SK-N-MC (cell line): ENCODE measurements at regions not wholly inside any gene's neighbourhood (a gene's known extent, or its start where the extent isn't known, plus 50 kb on each side); places are given as distances from the start of the nearest gene placed in this dataset.

Source experiments
- DNase-seq: peaks from one replicate; pipeline ENCODE4 v3.0.0-alpha.2; 2011; ENCODE audit warnings: low read depth, low spot score
- H3K27ac ChIP-seq: fragments of 200-600 bp; sonication (generic); 2 replicates; pipeline ENCODE4 v1.5.1; 2016; ENCODE audit warnings: mixed run types
- H3K36me3 ChIP-seq: fragments of 200-600 bp; sonication (generic); 2 replicates; pipeline ENCODE4 v1.6.1; 2017; ENCODE audit warnings: antibody characterized with exemption, low read length, mixed read lengths; ENCODE audit not compliant: insufficient read depth
- H3K4me3 ChIP-seq: fragments of 200-600 bp; sonication (generic); 2 replicates; pipeline ENCODE4 v1.5.1; 2016
- H3K9ac ChIP-seq: fragments of 200-600 bp; sonication (generic); 2 replicates; pipeline ENCODE4 v1.8.0; 2017; ENCODE audit warnings: mixed run types, mixed read lengths; ENCODE audit not compliant: insufficient read length
- H3K9me3 ChIP-seq: fragments of 200-600 bp; sonication (generic); 2 replicates; pipeline ENCODE4 v1.6.1; 2017; ENCODE audit warnings: low read depth, mild to moderate bottlenecking, antibody characterized with exemption, low read length, moderate library complexity, mixed read lengths
- EZH2 ChIP-seq: fragments of 200-600 bp; sonication (generic); IDR thresholded peaks from one replicate; pipeline ENCODE4 v1.6.1; 2017; ENCODE audit warnings: antibody characterized with exemption
- FOXP2 ChIP-seq: optimal IDR thresholded peaks from 2 replicates; pipeline ENCODE3; 2011; ENCODE audit warnings: mild to moderate bottlenecking, moderate library complexity; ENCODE audit not compliant: insufficient read depth; ENCODE audit errors: extremely low read length, control extremely low read depth
- POLR2AphosphoS5 ChIP-seq: IDR thresholded peaks from 2 replicates; pipeline ENCODE4 v1.6.1; 2012; ENCODE audit warnings: mild to moderate bottlenecking, low read depth, low read length, borderline replicate concordance

GRCh38 chr3:43963208-43963607, 272.5 kb downstream of the ABHD5 start:
- DNase-seq: no peak
- Histone ChIP-seq H3K9me3 (no peaks in the 10 kb centered on the region), H3K4me3 (no peak overlapping the region), H3K9ac (no peak overlapping the region), H3K36me3 (no peaks in the 10 kb centered on the region), H3K27ac (no peak overlapping the region)
- TF ChIP-seq EZH2 (no peak), FOXP2 (no peak), POLR2AphosphoS5 (no peak)

DNA sequence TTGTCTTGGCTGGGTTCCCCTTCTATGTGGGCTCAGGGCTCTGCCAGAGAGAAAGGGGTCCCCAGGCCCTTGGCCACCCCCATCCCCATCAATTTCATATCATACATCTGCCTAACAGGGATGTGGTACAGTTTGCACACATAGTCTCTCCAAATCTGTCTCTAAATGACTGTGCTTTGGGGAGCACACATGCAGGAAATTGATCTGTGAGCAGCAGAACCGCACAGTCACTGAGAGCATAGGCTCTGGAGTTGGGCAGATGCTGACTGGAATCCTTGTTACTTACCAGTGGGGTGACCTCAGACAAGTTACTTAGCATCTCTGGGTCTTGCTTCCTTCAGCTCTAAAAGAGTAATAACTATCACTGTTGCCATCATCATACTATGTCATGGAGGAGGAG, 273.9 kb downstream of the ABHD5 start:
- no peaks in the 10 kb centered on the region for H3K9me3 ChIP-seq
- TF ChIP-seq EZH2 (no peak), POLR2AphosphoS5 (no peak), FOXP2 (no peak)
- no peak overlapping the region for H3K4me3 ChIP-seq
- no peaks in the 10 kb centered on the region for H3K36me3 ChIP-seq
- no peak overlapping the region for H3K27ac ChIP-seq
- H3K9ac ChIP-seq: no peak overlapping the region
- DNase-seq: no peak

GRCh38 chr3:43965656-43966055, 274.9 kb downstream of the ABHD5 start:
- H3K36me3 ChIP-seq: no peaks in the 10 kb centered on the region
- no peak overlapping the region for H3K9ac ChIP-seq
- no peak overlapping the region for H3K27ac ChIP-seq
- TF ChIP-seq EZH2: no peak
- TF ChIP-seq FOXP2: no peak
- no peak for TF ChIP-seq POLR2AphosphoS5
- H3K9me3 ChIP-seq: no peaks in the 10 kb centered on the region
- H3K4me3 ChIP-seq: no peak overlapping the region
- no peak for DNase-seq

GRCh38 chr3:43966126-43966525, 275.4 kb downstream of the ABHD5 start:
- Histone ChIP-seq H3K9me3 (no peaks in the 10 kb centered on the region), H3K4me3 (no peak overlapping the region), H3K9ac (no peak overlapping the region), H3K27ac (no peak overlapping the region), H3K36me3 (no peaks in the 10 kb centered on the region)
- TF ChIP-seq POLR2AphosphoS5 (no peak), EZH2 (no peak), FOXP2 (no peak)
- no peak for DNase-seq

DNA sequence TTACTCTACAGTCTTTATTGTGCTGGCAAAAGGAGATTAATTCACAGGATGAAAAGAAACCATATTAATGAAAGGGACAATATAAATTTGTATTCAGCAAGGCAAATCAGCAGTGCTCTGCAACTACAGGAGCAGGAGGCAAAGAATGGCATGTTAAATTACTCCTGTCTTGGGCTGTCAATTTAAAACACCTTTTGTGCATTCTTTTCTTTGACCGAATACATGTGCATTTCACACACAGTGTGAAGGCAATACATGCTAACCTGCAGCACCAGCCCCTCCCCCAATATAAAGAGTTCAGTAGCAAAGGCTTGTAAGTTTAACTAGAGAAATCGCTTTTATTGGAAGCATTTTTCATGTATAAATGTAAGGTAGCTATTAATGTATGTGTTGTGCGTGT, 275.2 kb upstream of the TOPAZ1 start:
- H3K27ac ChIP-seq: no peak overlapping the region
- no peak overlapping the region for H3K4me3 ChIP-seq
- no peaks in the 10 kb centered on the region for H3K9me3 ChIP-seq
- TF ChIP-seq POLR2AphosphoS5 (no peak), EZH2 (no peak), FOXP2 (no peak)
- no peak for DNase-seq
- H3K36me3 ChIP-seq: no peaks in the 10 kb centered on the region
- no peak overlapping the region for H3K9ac ChIP-seq

DNA sequence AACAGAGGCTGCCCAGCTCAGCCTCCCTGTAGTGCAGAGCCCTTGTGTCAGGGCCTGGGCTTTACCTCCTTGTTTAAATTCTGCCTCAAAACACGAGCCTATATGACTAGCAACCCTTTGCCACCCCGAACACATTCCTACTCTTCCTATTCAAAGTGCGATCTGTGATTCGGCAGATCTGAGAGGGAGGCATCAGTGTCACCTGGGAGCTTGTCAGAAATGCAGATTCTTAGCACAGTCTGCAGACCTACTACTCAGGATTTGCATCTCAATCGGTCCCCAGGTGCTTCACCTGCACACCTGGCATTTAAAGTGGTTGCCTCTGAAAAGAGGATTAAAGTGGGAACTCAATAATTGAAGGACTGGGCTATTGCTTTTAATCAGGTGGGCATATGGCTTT, 273.2 kb upstream of the TOPAZ1 start:
- H3K9ac ChIP-seq: no peak overlapping the region
- H3K27ac ChIP-seq: no peak overlapping the region
- H3K36me3 ChIP-seq: no peaks in the 10 kb centered on the region
- no peak overlapping the region for H3K4me3 ChIP-seq
- H3K9me3 ChIP-seq: no peaks in the 10 kb centered on the region
- DNase-seq: no peak
- no peak for TF ChIP-seq EZH2
- TF ChIP-seq POLR2AphosphoS5: no peak
- TF ChIP-seq FOXP2: no peak

DNA sequence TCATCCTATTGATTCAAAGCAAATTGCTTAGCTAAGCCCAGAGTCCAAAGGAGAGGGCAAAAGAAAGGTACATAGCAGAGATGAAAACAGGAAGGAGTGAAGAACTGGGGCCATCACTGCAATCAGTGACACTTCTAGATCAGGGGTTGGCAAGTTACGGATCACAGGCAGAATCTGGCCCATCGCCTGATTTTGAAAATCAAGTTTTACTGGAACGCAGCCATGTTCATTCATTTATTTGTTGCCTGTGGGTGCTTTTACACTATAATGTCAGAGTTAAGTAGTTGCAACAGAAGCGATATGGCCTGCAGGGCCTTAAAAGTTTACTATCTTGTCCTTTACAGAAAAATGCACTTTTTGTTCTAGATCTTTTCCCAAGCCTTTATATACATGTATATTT, 271.7 kb upstream of the TOPAZ1 start:
- peak overlapping the region; percentile 84 for H3K27ac ChIP-seq
- no peak for TF ChIP-seq FOXP2
- TF ChIP-seq EZH2: no peak
- no peak for TF ChIP-seq POLR2AphosphoS5

DNA sequence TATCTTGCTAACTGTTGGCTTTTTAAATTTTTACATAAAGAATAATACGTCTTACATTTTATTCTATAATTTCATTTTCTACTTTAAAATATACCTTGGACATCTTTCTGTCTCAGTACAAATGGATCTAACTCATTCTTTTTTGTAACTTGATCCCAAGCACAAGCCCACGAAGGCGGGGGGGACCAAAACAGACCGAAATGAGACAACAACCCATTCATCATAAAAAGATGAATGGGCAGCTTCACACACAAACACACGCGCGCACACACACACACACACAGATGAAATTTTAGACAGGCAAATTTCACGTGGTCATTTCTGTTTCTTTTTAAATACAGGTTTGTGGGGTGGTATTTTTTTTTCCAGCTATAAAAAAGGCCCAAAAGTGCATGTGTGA, 271.3 kb upstream of the TOPAZ1 start:
- no peak for DNase-seq
- H3K36me3 ChIP-seq: no peaks in the 10 kb centered on the region
- H3K9me3 ChIP-seq: no peaks in the 10 kb centered on the region
- H3K9ac ChIP-seq: no peak overlapping the region
- H3K4me3 ChIP-seq: peak overlapping the region; percentile 38; the same call in 1 of the 2 replicates
- H3K27ac ChIP-seq: peak overlapping the region; percentile 84
- TF ChIP-seq POLR2AphosphoS5 (no peak), EZH2 (no peak), FOXP2 (no peak)

More for the DNA sequence above, 271.7 kb upstream of the TOPAZ1 start:
- no peaks in the 10 kb centered on the region for H3K9me3 ChIP-seq
- no peak for DNase-seq
- H3K36me3 ChIP-seq: no peaks in the 10 kb centered on the region
- H3K9ac ChIP-seq: no peak overlapping the region
- peak overlapping the region; percentile 38; the same call in 1 of the 2 replicates for H3K4me3 ChIP-seq

- Histone ChIP-seq H3K36me3 (no peaks in the 10 kb centered on the region), H3K9ac (no peak overlapping the region), H3K9me3 (no peaks in the 10 kb centered on the region), H3K4me3 (0 out of 2 replicates have a peak overlapping the region, but pooled peaks have one; percentile 22), H3K27ac (peak overlapping the region; percentile 84)
- TF ChIP-seq FOXP2 (no peak), EZH2 (no peak), POLR2AphosphoS5 (no peak)
- DNase-seq: no peak
These were observed 270.8 kb upstream of the TOPAZ1 start for GRCh38 chr3:43970920-43971319.
